Thyroid gland (tissue), 4 donors: ENCODE measurements at regions not wholly inside any gene's neighbourhood (a gene's known extent, or its start where the extent isn't known, plus 50 kb on each side); places are given as distances from the start of the nearest gene placed in this dataset.

Source experiments
- DNase-seq, 2 donors: peaks; one replicate each; pipeline ENCODE4 v3.0.0-alpha.2; 2019
- H3K27ac ChIP-seq, 3 donors: fragments of 200-600 bp; sonication (generic); 1 replicate in 2 of 3; 2 replicates in 1 of 3; pipeline ENCODE4 v1.5.1; 2016 to 2019; ENCODE audit warnings: mild to moderate bottlenecking in 1 of 3, moderate library complexity in 1 of 3
- H3K27me3 ChIP-seq: fragments of 200-600 bp; sonication (generic); one replicate; pipeline ENCODE4 v1.5.1; 2019
- H3K36me3 ChIP-seq, 2 donors: fragments of 200-600 bp; sonication (generic); one replicate each; pipeline ENCODE4 v1.5.1; 2016 to 2019
- H3K4me1 ChIP-seq, 2 donors: fragments of 200-600 bp; sonication (generic); one replicate each; pipeline ENCODE4 v1.5.1; 2017 to 2019
- H3K4me3 ChIP-seq, 3 donors: fragments of 200-600 bp; sonication (generic); replicated peaks in 1 of 3; 1 replicate in 2 of 3; 2 replicates in 1 of 3; pipeline ENCODE4 v1.5.1; 2016; ENCODE audit warnings: mild to moderate bottlenecking in 1 of 3
- H3K9me3 ChIP-seq: fragments of 200-600 bp; sonication (generic); one replicate; pipeline ENCODE4 v1.5.1; 2017
- POLR2A ChIP-seq, 2 donors: fragments of 450-650 bp; IDR thresholded peaks; one replicate each; pipeline ENCODE4 v1.6.1; 2017; ENCODE audit warnings: antibody characterized with exemption in 2 of 2, mild to moderate bottlenecking in 2 of 2, moderate library complexity in 1 of 2
- WGBS, 2 donors: methylation state at CpG; one replicate each; pipeline ENCODE4 v1.1.5; 2017; 5-methylcytosine and 5-hydroxymethylcytosine counted together
- intact Hi-C: fragments of 100-400 bp; cut with DNase I; formaldehyde crosslinking; loops from one replicate; pipeline ENCODE4 v1.15.1; 2023
- TF ChIP-seq, protein P1 (sequence below), 6 experiments: fragments of 200-600 bp in 3 of 6; fragments of 450-650 bp in 3 of 6; sonication (generic) in 3 of 6; IDR thresholded peaks; one replicate each; pipeline ENCODE4 v1.5.1; 2016 to 2019; ENCODE audit warnings: antibody characterized with exemption in 6 of 6, mild to moderate bottlenecking in 2 of 6, inconsistent platforms in 1 of 6, moderate library complexity in 1 of 6

DNA sequence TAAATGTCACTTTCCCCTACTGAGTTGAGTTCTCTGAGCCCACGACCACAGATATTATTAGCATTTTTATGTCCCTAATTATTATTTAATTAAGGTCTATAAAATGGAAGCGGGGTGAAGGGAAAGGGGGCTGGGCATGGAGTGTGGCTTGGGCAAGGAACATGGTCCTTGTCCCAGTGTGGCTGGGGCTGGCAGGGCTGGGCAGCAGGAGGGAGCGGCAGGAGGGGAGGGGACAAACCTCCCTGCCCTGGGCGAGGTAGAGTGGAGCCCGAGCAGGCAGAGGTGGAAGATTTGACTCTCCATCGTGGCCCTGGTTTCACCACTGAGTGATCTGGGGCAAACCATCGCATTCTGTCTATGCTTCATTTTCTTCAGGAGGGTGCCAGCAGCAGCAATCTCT, 402.9 kb upstream of the C2CD4B start:
- DNase-seq, result no peak
- TF ChIP-seq, protein P1, sequence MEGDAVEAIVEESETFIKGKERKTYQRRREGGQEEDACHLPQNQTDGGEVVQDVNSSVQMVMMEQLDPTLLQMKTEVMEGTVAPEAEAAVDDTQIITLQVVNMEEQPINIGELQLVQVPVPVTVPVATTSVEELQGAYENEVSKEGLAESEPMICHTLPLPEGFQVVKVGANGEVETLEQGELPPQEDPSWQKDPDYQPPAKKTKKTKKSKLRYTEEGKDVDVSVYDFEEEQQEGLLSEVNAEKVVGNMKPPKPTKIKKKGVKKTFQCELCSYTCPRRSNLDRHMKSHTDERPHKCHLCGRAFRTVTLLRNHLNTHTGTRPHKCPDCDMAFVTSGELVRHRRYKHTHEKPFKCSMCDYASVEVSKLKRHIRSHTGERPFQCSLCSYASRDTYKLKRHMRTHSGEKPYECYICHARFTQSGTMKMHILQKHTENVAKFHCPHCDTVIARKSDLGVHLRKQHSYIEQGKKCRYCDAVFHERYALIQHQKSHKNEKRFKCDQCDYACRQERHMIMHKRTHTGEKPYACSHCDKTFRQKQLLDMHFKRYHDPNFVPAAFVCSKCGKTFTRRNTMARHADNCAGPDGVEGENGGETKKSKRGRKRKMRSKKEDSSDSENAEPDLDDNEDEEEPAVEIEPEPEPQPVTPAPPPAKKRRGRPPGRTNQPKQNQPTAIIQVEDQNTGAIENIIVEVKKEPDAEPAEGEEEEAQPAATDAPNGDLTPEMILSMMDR (IDR thresholded peaks at IDR 0.05), result no peak
- no peak for TF ChIP-seq POLR2A (IDR thresholded peaks at IDR 0.05)
- intact Hi-C loops, result loop anchor here (5.0 kb wide), 1 partner anchor 176 kb away; the partner anchor contains the start of gene TLN2
- Histone ChIP-seq H3K4me1 (peaks cover 17 to 26% of the 10 kb centered on the region in 2 donors), H3K4me3 (no peak overlapping the region), H3K27me3 (no peaks in the 10 kb centered on the region), H3K36me3 (no peaks in the 10 kb centered on the region), H3K9me3 (no peaks in the 10 kb centered on the region), H3K27ac (no peak overlapping the region)
- WGBS, 2 donors, result 87 to 91% methylated on average over 7 of the region's 7 CpGs

DNA sequence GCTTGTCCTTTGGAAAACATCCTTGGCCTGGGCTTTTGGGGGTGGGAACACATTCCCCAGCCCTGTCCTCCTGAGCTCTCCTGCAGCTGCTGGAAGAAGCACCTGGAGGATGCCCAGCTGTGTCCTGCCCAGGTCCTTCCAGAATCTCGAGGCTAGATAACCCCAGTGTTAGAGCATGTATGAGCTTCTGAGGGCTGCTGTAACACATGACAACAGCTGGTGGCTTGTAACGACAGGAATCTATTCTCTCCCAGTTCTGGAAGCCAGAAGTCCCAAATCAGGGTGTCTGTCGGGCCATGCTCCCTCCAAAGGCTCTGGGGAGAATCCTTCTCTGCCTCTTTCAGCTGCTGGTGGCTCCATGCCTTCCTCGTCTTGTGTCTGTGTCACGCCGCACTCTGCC, 403.6 kb upstream of the C2CD4B start:
- intact Hi-C loops, result loop anchor here (5.0 kb wide), 1 partner anchor 176 kb away; the partner anchor contains the start of gene TLN2
- 89 to 95% methylated on average over 6 of the region's 6 CpGs for WGBS, 2 donors
- Histone ChIP-seq H3K27ac (no peak overlapping the region), H3K4me3 (no peak overlapping the region), H3K27me3 (no peaks in the 10 kb centered on the region), H3K9me3 (no peaks in the 10 kb centered on the region), H3K36me3 (no peaks in the 10 kb centered on the region), H3K4me1 (peaks cover 17 to 26% of the 10 kb centered on the region in 2 donors)
- no peak for DNase-seq
- TF ChIP-seq, protein P1 (IDR thresholded peaks at IDR 0.05), result no peak
- TF ChIP-seq POLR2A (IDR thresholded peaks at IDR 0.05), result no peak

DNA sequence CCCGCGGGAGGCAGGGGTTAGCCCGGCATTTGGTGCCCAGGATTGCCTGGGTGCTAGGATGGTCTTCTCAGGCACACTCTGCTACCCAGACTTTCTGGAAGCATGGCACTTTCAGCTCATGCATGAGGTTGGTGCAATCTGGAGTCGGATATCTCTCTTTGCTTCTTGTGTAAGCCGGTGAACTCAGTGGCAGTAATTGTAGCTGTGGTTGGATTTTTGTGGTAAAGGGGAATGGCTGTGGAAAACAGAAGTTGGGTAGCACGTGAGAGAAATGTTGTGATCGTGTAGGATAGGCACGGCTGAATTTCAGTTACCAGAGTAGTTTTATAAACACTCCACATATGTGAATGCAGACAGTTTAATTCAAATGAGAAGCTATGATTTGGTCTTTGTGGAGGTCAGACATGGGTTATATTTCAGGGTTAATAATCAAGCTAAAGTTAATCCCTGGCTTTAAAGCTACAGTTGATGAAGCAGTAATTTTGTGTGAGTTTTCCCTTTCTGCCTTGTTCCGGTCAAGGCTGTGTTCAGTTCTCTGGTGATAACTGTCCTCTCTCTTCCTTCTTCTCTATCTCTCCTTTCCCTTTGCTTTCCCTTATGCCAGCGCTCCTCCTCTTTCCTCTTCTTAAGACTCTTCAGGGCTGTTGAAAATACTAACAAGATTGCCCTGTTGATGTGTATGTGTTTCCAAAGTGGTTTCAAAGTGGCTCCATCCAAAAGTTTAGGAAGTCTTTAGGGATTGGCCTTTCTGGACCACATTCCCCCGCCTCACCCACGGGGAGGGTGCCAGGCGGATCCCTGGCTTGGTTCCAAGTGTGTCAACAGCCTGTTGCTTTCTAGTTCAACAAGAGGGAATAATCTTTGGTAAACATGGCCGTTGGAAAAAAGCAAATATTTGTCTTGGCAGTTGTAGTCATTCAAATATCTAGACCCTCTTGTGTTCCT, 404.6 kb upstream of the C2CD4B start:
- peak; percentile 65 to 69 for DNase-seq
- H3K4me3 ChIP-seq, result no peak overlapping the region
- 58 to 63% methylated on average over 14 of the region's 14 CpGs for WGBS, 2 donors
- TF ChIP-seq, protein P1 (IDR thresholded peaks at IDR 0.05), result no peak
- TF ChIP-seq POLR2A (IDR thresholded peaks at IDR 0.05), result no peak
- no peaks in the 10 kb centered on the region for H3K36me3 ChIP-seq
- no peaks in the 10 kb centered on the region for H3K27me3 ChIP-seq
- intact Hi-C loops, result loop anchor here (5.0 kb wide), 1 partner anchor 177 kb away; the partner anchor contains the start of gene TLN2
- H3K4me1 ChIP-seq, result peaks cover 17 to 26% of the 10 kb centered on the region in 2 donors
- no peaks in the 10 kb centered on the region for H3K9me3 ChIP-seq
- peak overlapping the region in 2 of 3 donors; percentile 29 to 47 for H3K27ac ChIP-seq

DNA sequence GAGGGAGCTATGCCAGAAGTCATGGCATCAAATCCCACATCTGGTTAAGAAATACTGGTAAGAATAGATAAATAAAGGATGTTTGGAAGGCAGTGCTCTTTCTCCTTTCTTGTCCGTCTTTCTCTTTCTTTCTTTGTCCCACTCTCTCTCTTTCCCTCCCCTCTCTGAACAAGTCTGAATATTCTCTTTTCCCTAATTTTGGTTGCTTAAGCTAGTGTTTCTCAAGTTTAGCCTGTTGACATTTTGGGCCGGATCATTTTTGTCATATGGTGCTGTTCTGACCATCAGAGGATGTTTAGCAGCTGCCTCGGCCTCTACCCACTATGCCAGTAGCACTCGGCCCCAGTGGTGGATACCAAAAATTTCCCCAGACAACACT, 405.3 kb upstream of the C2CD4B start:
- intact Hi-C loops, result no loop called here
- H3K4me3 ChIP-seq, result no peak overlapping the region
- H3K27ac ChIP-seq, result peak overlapping the region in 2 of 3 donors; percentile 29 to 47
- no peaks in the 10 kb centered on the region for H3K9me3 ChIP-seq
- no peak for TF ChIP-seq POLR2A (IDR thresholded peaks at IDR 0.05)
- TF ChIP-seq, protein P1 (IDR thresholded peaks at IDR 0.05), result no peak
- WGBS, 2 donors, result 78 to 82% methylated on average over 4 of the region's 4 CpGs
- H3K4me1 ChIP-seq, result peaks cover 17 to 26% of the 10 kb centered on the region in 2 donors
- no peak for DNase-seq
- no peaks in the 10 kb centered on the region for H3K36me3 ChIP-seq
- no peaks in the 10 kb centered on the region for H3K27me3 ChIP-seq

GRCh38 chr15:62571072-62571471, 406.0 kb upstream of the C2CD4B start:
- DNase-seq, result no peak
- no peaks in the 10 kb centered on the region for H3K9me3 ChIP-seq
- no peaks in the 10 kb centered on the region for H3K36me3 ChIP-seq
- no peaks in the 10 kb centered on the region for H3K27me3 ChIP-seq
- H3K4me1 ChIP-seq, result peaks cover 17 to 26% of the 10 kb centered on the region in 2 donors
- WGBS, 2 donors, result 73 to 81% methylated on average over 7 of the region's 7 CpGs
- H3K4me3 ChIP-seq, result no peak overlapping the region
- intact Hi-C loops, result no loop called here
- no peak overlapping the region for H3K27ac ChIP-seq
- TF ChIP-seq POLR2A (IDR thresholded peaks at IDR 0.05), result no peak
- TF ChIP-seq, protein P1 (IDR thresholded peaks at IDR 0.05), result no peak
